ENCODE measurements at regions not wholly inside any gene's neighbourhood (a gene's known extent, or its start where the extent isn't known, plus 50 kb on each side); places are given as distances from the start of the nearest gene placed in this dataset.

DNA sequence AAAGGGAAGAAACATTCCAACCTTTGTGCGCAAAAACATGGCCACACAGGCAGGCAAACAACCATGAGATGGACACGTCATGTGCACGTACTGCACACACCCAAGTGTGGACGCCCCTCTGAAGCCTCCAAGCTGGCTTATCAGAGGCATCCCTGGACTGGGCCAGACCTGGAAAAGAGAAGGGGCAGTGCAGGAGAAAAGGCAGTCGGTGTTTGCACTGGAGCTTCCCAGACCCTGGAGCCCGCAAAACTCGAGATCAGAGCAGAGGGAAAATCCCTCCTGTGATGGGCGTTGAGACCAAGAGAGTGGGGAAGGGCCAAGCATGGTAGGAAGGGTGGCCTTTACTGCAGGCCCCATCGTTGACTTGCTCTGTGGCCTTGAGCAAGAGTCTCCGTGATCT is 269.5 kb downstream of the CYRIA start:
- no peak overlapping the region for H3K4me3 ChIP-seq (ENCODE audit: low read depth, low read length)
- TF ChIP-seq, protein P1, sequence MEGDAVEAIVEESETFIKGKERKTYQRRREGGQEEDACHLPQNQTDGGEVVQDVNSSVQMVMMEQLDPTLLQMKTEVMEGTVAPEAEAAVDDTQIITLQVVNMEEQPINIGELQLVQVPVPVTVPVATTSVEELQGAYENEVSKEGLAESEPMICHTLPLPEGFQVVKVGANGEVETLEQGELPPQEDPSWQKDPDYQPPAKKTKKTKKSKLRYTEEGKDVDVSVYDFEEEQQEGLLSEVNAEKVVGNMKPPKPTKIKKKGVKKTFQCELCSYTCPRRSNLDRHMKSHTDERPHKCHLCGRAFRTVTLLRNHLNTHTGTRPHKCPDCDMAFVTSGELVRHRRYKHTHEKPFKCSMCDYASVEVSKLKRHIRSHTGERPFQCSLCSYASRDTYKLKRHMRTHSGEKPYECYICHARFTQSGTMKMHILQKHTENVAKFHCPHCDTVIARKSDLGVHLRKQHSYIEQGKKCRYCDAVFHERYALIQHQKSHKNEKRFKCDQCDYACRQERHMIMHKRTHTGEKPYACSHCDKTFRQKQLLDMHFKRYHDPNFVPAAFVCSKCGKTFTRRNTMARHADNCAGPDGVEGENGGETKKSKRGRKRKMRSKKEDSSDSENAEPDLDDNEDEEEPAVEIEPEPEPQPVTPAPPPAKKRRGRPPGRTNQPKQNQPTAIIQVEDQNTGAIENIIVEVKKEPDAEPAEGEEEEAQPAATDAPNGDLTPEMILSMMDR (IDR thresholded peaks at IDR 0.05): no peak
- no peaks in the 10 kb centered on the region for H3K9me3 ChIP-seq (ENCODE audit: control insufficient read depth, low read length)
- H3K36me3 ChIP-seq (ENCODE audit: control insufficient read depth, insufficient read depth, low read length): no peaks in the 10 kb centered on the region
- H3K79me2 ChIP-seq: no peaks in the 10 kb centered on the region
- H3K4me1 ChIP-seq: no peaks in the 10 kb centered on the region
- no peaks in the 10 kb centered on the region for H3K27me3 ChIP-seq (ENCODE audit: control insufficient read depth, insufficient read depth, low read length)
- no peak overlapping the region for H3K27ac ChIP-seq
- no peak overlapping the region for H2AFZ ChIP-seq
- H3K4me2 ChIP-seq (ENCODE audit: low read length): no peak overlapping the region
- no peak overlapping the region for H3K9ac ChIP-seq

DNA sequence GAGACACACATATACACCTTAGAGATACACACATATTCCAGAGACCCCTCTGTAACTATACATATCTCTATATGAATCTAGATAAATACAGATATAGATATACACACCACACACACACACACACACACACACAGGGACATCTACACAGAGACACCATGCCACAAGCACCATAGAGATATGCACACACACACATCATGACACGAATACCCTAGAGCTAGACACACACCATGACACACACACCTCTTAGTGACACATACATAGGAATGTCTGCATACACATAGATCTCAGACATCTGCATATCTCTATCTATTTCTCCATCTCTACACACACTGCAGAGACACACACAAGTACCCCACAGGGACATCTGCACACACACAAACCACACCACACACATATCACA is 270.0 kb downstream of the CYRIA start:
- H3K27me3 ChIP-seq (ENCODE audit: control insufficient read depth, insufficient read depth, low read length): no peaks in the 10 kb centered on the region
- no peak overlapping the region for H3K9ac ChIP-seq
- no peak overlapping the region for H3K27ac ChIP-seq
- H3K79me2 ChIP-seq: no peaks in the 10 kb centered on the region
- no peaks in the 10 kb centered on the region for H3K4me1 ChIP-seq
- H3K9me3 ChIP-seq (ENCODE audit: control insufficient read depth, low read length): no peaks in the 10 kb centered on the region
- TF ChIP-seq, protein P1 (IDR thresholded peaks at IDR 0.05): no peak
- no peak overlapping the region for H3K4me2 ChIP-seq (ENCODE audit: low read length)
- H2AFZ ChIP-seq: no peak overlapping the region
- no peak overlapping the region for H3K4me3 ChIP-seq (ENCODE audit: low read depth, low read length)
- no peaks in the 10 kb centered on the region for H3K36me3 ChIP-seq (ENCODE audit: control insufficient read depth, insufficient read depth, low read length)

DNA sequence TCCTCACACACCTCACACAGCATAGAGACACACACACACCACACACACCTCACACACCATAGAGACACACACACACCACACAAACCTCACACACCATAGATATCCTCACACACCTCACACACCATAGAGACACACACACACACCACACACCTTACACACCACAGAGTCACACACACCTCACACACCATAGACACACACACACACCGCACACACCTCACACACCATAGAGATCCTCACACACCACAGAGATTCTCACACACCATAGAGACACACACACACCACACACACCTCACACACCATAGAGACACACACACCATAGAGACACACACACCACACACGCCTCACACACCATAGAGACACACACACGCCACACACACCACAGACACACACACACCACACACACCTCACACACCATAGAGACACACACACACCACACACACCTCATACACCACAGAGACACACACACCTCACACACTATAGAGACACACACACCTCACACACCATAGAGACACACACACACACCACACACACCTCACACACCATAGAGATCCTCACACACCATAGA is 270.6 kb downstream of the CYRIA start:
- TF ChIP-seq, protein P1 (IDR thresholded peaks at IDR 0.05): no peak
- Histone ChIP-seq H3K79me2 (no peaks in the 10 kb centered on the region), H3K4me1 (no peaks in the 10 kb centered on the region), H2AFZ (no peak overlapping the region), H3K9ac (no peak overlapping the region), H3K9me3 (ENCODE audit: control insufficient read depth, low read length) (no peaks in the 10 kb centered on the region), H3K4me2 (ENCODE audit: low read length) (no peak overlapping the region), H3K36me3 (ENCODE audit: control insufficient read depth, insufficient read depth, low read length) (no peaks in the 10 kb centered on the region), H3K27ac (no peak overlapping the region), H3K27me3 (ENCODE audit: control insufficient read depth, insufficient read depth, low read length) (no peaks in the 10 kb centered on the region), H3K4me3 (ENCODE audit: low read depth, low read length) (no peak overlapping the region)

DNA sequence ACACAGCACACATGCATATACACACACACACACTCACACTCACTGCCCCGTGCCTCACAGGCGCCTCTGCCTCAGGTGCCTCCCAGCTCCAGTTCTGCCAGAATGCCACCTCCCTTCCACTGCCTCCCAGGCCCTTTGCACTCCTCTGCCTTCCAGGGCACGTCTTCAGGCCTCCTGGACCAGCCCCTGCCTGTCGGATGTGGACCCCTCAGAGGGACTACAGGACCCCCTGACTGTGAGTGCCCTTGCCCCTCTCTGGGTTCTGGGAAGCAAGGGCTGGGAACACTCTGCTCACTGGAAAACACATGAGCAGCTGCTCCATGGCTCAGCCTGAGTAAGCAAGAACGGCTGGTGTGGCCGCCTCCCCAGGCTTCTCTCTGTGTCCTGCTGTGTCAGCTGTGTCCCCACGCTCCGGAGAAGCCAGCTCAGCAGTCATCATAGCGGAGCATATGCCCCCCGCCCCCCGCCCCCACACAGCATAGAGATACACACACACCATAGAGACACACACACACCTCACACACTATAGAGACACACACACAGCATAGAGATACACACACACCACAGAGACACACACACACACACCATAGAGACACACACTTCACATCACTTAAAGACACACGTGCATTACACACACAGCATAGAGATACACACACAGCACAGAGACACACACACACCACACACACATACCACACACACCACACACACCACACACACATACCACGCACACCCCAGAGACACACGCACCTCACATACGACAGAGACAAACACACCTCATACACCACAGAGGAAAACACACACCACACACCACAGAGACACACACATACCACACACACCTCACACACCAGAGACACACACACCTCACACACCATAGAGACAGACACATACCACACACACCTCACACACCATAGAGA is 271.3 kb downstream of the CYRIA start:
- no peak overlapping the region for H3K27ac ChIP-seq
- TF ChIP-seq, protein P1 (IDR thresholded peaks at IDR 0.05): no peak
- H3K4me2 ChIP-seq (ENCODE audit: low read length): no peak overlapping the region

More for the DNA sequence above, 271.3 kb downstream of the CYRIA start:
- H3K36me3 ChIP-seq (ENCODE audit: control insufficient read depth, insufficient read depth, low read length): no peaks in the 10 kb centered on the region
- no peaks in the 10 kb centered on the region for H3K27me3 ChIP-seq (ENCODE audit: control insufficient read depth, insufficient read depth, low read length)
- no peaks in the 10 kb centered on the region for H3K4me1 ChIP-seq
- no peaks in the 10 kb centered on the region for H3K9me3 ChIP-seq (ENCODE audit: control insufficient read depth, low read length)
- H2AFZ ChIP-seq: no peak overlapping the region
- H3K79me2 ChIP-seq: no peaks in the 10 kb centered on the region
- H3K9ac ChIP-seq: no peak overlapping the region
- H3K4me3 ChIP-seq (ENCODE audit: low read depth, low read length): no peak overlapping the region
